ENCODE measurements at regions not wholly inside any gene's neighbourhood (a gene's known extent, or its start where the extent isn't known, plus 50 kb on each side); places are given as distances from the start of the nearest gene placed in this dataset.

DNA sequence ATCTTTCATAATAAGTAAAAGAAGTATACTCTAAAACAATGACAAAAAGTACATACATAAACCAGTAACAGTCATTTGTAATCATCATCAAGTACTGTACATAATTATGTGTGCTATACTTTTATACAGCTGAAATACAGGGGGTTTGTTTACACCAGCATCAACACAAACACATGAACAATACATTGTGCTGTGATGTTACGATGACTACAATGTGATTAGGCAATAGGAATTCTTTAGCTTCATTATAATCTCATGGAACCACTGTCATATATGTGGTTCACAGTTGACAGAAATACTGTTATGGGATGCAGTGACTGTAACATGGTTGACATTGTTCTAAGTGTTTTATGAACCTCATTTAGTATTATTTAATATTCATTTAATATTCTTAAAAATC lies 914.4 kb upstream of the TENM4 start:
- intact Hi-C loops (cut with micrococcal nuclease): no loop called here
- ChIA-PET POLR2A (no interaction called here), CTCF (no interaction called here)
- Mint-ChIP-seq H3K9me3 (peaks cover 7% of the 10 kb centered on the region), H3K4me3 (no peak overlapping the region), H3K4me1 (ENCODE audit: low read depth) (no peaks in the 10 kb centered on the region), H3K27me3 (no peaks in the 10 kb centered on the region), H3K36me3 (ENCODE audit: low read depth) (no peaks in the 10 kb centered on the region), H3K27ac (no peak overlapping the region)
- TF ChIP-seq, protein P1, sequence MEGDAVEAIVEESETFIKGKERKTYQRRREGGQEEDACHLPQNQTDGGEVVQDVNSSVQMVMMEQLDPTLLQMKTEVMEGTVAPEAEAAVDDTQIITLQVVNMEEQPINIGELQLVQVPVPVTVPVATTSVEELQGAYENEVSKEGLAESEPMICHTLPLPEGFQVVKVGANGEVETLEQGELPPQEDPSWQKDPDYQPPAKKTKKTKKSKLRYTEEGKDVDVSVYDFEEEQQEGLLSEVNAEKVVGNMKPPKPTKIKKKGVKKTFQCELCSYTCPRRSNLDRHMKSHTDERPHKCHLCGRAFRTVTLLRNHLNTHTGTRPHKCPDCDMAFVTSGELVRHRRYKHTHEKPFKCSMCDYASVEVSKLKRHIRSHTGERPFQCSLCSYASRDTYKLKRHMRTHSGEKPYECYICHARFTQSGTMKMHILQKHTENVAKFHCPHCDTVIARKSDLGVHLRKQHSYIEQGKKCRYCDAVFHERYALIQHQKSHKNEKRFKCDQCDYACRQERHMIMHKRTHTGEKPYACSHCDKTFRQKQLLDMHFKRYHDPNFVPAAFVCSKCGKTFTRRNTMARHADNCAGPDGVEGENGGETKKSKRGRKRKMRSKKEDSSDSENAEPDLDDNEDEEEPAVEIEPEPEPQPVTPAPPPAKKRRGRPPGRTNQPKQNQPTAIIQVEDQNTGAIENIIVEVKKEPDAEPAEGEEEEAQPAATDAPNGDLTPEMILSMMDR (IDR thresholded peaks at IDR 0.05): no peak
- ATAC-seq: no peak
- no peak for DNase-seq

GRCh38 chr11:80350541-80350940 lies 909.7 kb upstream of the TENM4 start:
- ChIA-PET POLR2A (no interaction called here), CTCF (interaction anchor here (0.6 kb wide), 1 partner anchor 123 kb away, joined by 3 read pairs; no protein-coding TSS in a partner anchor)
- ATAC-seq (no peak), DNase-seq (no peak)
- TF ChIP-seq, protein P1 (IDR thresholded peaks at IDR 0.05): no peak
- Mint-ChIP-seq H3K4me3 (no peak overlapping the region), H3K27me3 (no peaks in the 10 kb centered on the region), H3K36me3 (ENCODE audit: low read depth) (no peaks in the 10 kb centered on the region), H3K4me1 (ENCODE audit: low read depth) (no peaks in the 10 kb centered on the region), H3K9me3 (peaks cover 1% of the 10 kb centered on the region), H3K27ac (no peak overlapping the region)
- intact Hi-C loops (cut with micrococcal nuclease): no loop called here

- ChIA-PET POLR2A (no interaction called here), CTCF (no interaction called here)
- Mint-ChIP-seq H3K27me3 (no peaks in the 10 kb centered on the region), H3K27ac (no peak overlapping the region), H3K4me3 (no peak overlapping the region), H3K9me3 (peaks cover 1% of the 10 kb centered on the region), H3K4me1 (ENCODE audit: low read depth) (no peaks in the 10 kb centered on the region), H3K36me3 (ENCODE audit: low read depth) (no peaks in the 10 kb centered on the region)
- no peak for ATAC-seq
- intact Hi-C loops (cut with micrococcal nuclease): no loop called here
- TF ChIP-seq, protein P1 (IDR thresholded peaks at IDR 0.05): no peak
- DNase-seq: no peak
Measured at GRCh38 chr11:80349997-80350396, 909.2 kb upstream of the TENM4 start.

DNA sequence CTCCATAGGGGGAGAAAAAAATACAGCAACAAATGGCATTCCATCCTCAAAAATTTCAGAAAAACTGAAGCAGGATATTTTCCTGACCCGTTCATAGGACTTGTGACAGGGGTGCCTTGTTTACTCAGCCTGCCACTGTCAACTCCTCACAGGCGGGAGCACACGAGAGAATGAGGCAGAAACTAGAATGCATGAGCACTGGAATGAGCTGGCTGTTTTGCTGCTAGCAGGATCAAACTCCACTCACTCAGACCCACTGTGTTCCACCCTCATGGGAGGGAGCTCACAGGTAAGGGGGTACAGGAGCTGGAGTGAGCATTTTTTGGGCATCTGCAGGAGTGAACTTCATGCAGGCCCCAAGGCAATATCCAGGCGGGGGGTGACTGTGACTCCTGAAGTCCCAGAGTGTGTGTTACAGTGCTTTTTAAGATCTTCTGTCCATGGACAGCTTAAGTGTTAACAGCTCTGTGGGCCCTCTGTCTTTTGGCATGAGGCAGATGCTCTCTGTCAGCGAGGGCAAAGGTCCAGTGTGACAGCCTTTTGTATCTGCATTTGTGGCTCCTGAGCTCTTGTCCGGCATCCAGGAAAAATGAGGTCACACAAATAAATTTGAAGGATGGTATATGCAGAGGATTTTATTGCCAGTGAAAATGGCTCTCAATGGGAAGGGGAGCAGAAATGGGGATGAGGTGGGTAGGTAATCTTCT lies 905.7 kb upstream of the TENM4 start:
- TF ChIP-seq, protein P1 (IDR thresholded peaks at IDR 0.05): no peak
- intact Hi-C loops (cut with micrococcal nuclease): no loop called here

GRCh38 chr11:80343436-80343835 lies 902.6 kb upstream of the TENM4 start:
- ATAC-seq (no peak), DNase-seq (no peak)
- intact Hi-C loops (cut with micrococcal nuclease): no loop called here
- Mint-ChIP-seq H3K27ac (no peak overlapping the region), H3K9me3 (peaks cover 6% of the 10 kb centered on the region), H3K27me3 (no peaks in the 10 kb centered on the region), H3K4me3 (no peak overlapping the region), H3K4me1 (ENCODE audit: low read depth) (no peaks in the 10 kb centered on the region), H3K36me3 (ENCODE audit: low read depth) (no peaks in the 10 kb centered on the region)
- POLR2A ChIA-PET: no interaction called here
- TF ChIP-seq, protein P1 (IDR thresholded peaks at IDR 0.05): no peak
- CTCF ChIA-PET: no interaction called here

More for the DNA sequence above, 905.7 kb upstream of the TENM4 start:
- no peaks in the 10 kb centered on the region for H3K4me1 Mint-ChIP-seq (ENCODE audit: low read depth)
- H3K36me3 Mint-ChIP-seq (ENCODE audit: low read depth): no peaks in the 10 kb centered on the region
- no peak for DNase-seq
- POLR2A ChIA-PET: interaction anchor here (1.1 kb wide), 1 partner anchor 11 kb away, joined by 4 read pairs; no protein-coding TSS in a partner anchor
- CTCF ChIA-PET: no interaction called here
- H3K27ac Mint-ChIP-seq: no peak overlapping the region
- H3K4me3 Mint-ChIP-seq: no peak overlapping the region
- no peaks in the 10 kb centered on the region for H3K27me3 Mint-ChIP-seq
- peaks cover 6% of the 10 kb centered on the region for H3K9me3 Mint-ChIP-seq
- no peak for ATAC-seq
